MG63 (cell line): ENCODE measurements at regions not wholly inside any gene's neighbourhood (a gene's known extent, or its start where the extent isn't known, plus 50 kb on each side); places are given as distances from the start of the nearest gene placed in this dataset.
"Not testable (repeated sequence)": the region's sequence is repeated elsewhere in the genome, so short reads cannot be mapped to it uniquely, and the experiment has no call there.

ENCODE experiments used
- DNase-seq: peaks from one replicate; pipeline ENCODE4 v3.0.0-alpha.2; 2020
- H3K27me3 ChIP-seq: fragments of 250-450 bp; sonication (Bioruptor Pico); 2 replicates; pipeline ENCODE4 v1.5.1; 2020; ENCODE audit warnings: mild to moderate bottlenecking, moderate library complexity
- H3K36me3 ChIP-seq: fragments of 250-450 bp; sonication (Bioruptor Pico); 2 replicates; pipeline ENCODE4 v1.5.1; 2020; ENCODE audit warnings: mild to moderate bottlenecking, moderate library complexity
- H3K4me3 ChIP-seq: fragments of 250-450 bp; sonication (Bioruptor Pico); 2 replicates; pipeline ENCODE4 v1.5.1; 2020; ENCODE audit warnings: mild to moderate bottlenecking, moderate library complexity
- H3K9me3 ChIP-seq: fragments of 250-450 bp; sonication (Bioruptor Pico); 2 replicates; pipeline ENCODE4 v1.5.1; 2020; ENCODE audit warnings: mild to moderate bottlenecking, moderate library complexity

- Histone ChIP-seq H3K4me3 (no peak overlapping the region), H3K27me3 (no peaks in the 10 kb centered on the region), H3K9me3 (no peaks in the 10 kb centered on the region), H3K36me3 (no peaks in the 10 kb centered on the region)
- DNase-seq = no peak
Observed at GRCh38 chr4:77446601-77447000, 159.0 kb upstream of the CXCL13 start.

- H3K36me3 ChIP-seq = no peaks in the 10 kb centered on the region
- no peaks in the 10 kb centered on the region for H3K9me3 ChIP-seq
- no peak overlapping the region for H3K4me3 ChIP-seq
- H3K27me3 ChIP-seq = no peaks in the 10 kb centered on the region
- peak; percentile 17 for DNase-seq
Observed at GRCh38 chr4:77449171-77449570, 156.4 kb upstream of the CXCL13 start.

GRCh38 chr4:77450006-77450405, 155.6 kb upstream of the CXCL13 start:
- H3K36me3 ChIP-seq = no peaks in the 10 kb centered on the region
- peak; percentile 5 for DNase-seq
- no peak overlapping the region for H3K4me3 ChIP-seq
- H3K27me3 ChIP-seq = no peaks in the 10 kb centered on the region
- H3K9me3 ChIP-seq = no peaks in the 10 kb centered on the region

- Histone ChIP-seq H3K36me3 (no peaks in the 10 kb centered on the region), H3K9me3 (no peaks in the 10 kb centered on the region), H3K27me3 (no peaks in the 10 kb centered on the region), H3K4me3 (no peak overlapping the region)
- peak; percentile 52 for DNase-seq
Observed at GRCh38 chr4:77451530-77451929, 154.1 kb upstream of the CXCL13 start.

GRCh38 chr4:77452117-77452516, 153.5 kb upstream of the CXCL13 start:
- not testable (repeated sequence) for H3K36me3 ChIP-seq, H3K27me3 ChIP-seq, H3K9me3 ChIP-seq, H3K4me3 ChIP-seq, DNase-seq

GRCh38 chr4:77453911-77454310, 151.7 kb upstream of the CXCL13 start:
- peak; percentile 25 for DNase-seq
- H3K36me3 ChIP-seq = no peaks in the 10 kb centered on the region
- no peaks in the 10 kb centered on the region for H3K27me3 ChIP-seq
- H3K4me3 ChIP-seq = no peak overlapping the region
- no peaks in the 10 kb centered on the region for H3K9me3 ChIP-seq

GRCh38 chr4:77454858-77455257, 150.8 kb upstream of the CXCL13 start:
- Histone ChIP-seq H3K36me3 (no peaks in the 10 kb centered on the region), H3K27me3 (no peaks in the 10 kb centered on the region), H3K4me3 (no peak overlapping the region), H3K9me3 (no peaks in the 10 kb centered on the region)
- no peak for DNase-seq

GRCh38 chr4:77464100-77464499, 141.5 kb upstream of the CXCL13 start:
- H3K27me3 ChIP-seq, H3K4me3 ChIP-seq, H3K9me3 ChIP-seq, H3K36me3 ChIP-seq, DNase-seq: not testable (repeated sequence)

- H3K36me3 ChIP-seq = no peaks in the 10 kb centered on the region
- no peaks in the 10 kb centered on the region for H3K9me3 ChIP-seq
- DNase-seq = peak; percentile 13
- H3K27me3 ChIP-seq = no peaks in the 10 kb centered on the region
- H3K4me3 ChIP-seq = no peak overlapping the region
Observed at GRCh38 chr4:77465271-77465670, 140.3 kb upstream of the CXCL13 start.

GRCh38 chr4:77466430-77466829, 139.2 kb upstream of the CXCL13 start:
- no peak for DNase-seq
- Histone ChIP-seq H3K4me3 (no peak overlapping the region), H3K27me3 (no peaks in the 10 kb centered on the region), H3K9me3 (no peaks in the 10 kb centered on the region), H3K36me3 (no peaks in the 10 kb centered on the region)

- Histone ChIP-seq H3K36me3 (no peaks in the 10 kb centered on the region), H3K4me3 (no peak overlapping the region), H3K9me3 (no peaks in the 10 kb centered on the region), H3K27me3 (no peaks in the 10 kb centered on the region)
- DNase-seq = no peak
Observed at GRCh38 chr4:77471821-77472495, 133.7 kb upstream of the CXCL13 start.

- Histone ChIP-seq H3K9me3 (no peaks in the 10 kb centered on the region), H3K4me3 (no peak overlapping the region), H3K27me3 (no peaks in the 10 kb centered on the region), H3K36me3 (no peaks in the 10 kb centered on the region)
- no peak for DNase-seq
Observed at GRCh38 chr4:77473509-77473908, 132.1 kb upstream of the CXCL13 start.

- Histone ChIP-seq H3K36me3 (no peaks in the 10 kb centered on the region), H3K4me3 (no peak overlapping the region), H3K27me3 (no peaks in the 10 kb centered on the region), H3K9me3 (no peaks in the 10 kb centered on the region)
- DNase-seq = no peak
Observed at GRCh38 chr4:77481856-77482255, 123.8 kb upstream of the CXCL13 start.

GRCh38 chr4:77488882-77489281, 116.7 kb upstream of the CXCL13 start:
- H3K27me3 ChIP-seq = no peaks in the 10 kb centered on the region
- no peak for DNase-seq
- no peaks in the 10 kb centered on the region for H3K9me3 ChIP-seq
- no peaks in the 10 kb centered on the region for H3K36me3 ChIP-seq
- no peak overlapping the region for H3K4me3 ChIP-seq

GRCh38 chr4:77493120-77493752, 112.4 kb upstream of the CXCL13 start:
- Histone ChIP-seq H3K36me3 (no peaks in the 10 kb centered on the region), H3K4me3 (no peak overlapping the region), H3K9me3 (no peaks in the 10 kb centered on the region), H3K27me3 (no peaks in the 10 kb centered on the region)
- DNase-seq = no peak

- no peaks in the 10 kb centered on the region for H3K27me3 ChIP-seq
- no peaks in the 10 kb centered on the region for H3K9me3 ChIP-seq
- no peak for DNase-seq
- H3K36me3 ChIP-seq = no peaks in the 10 kb centered on the region
- no peak overlapping the region for H3K4me3 ChIP-seq
Observed at GRCh38 chr4:77493829-77494551, 111.6 kb upstream of the CXCL13 start.

GRCh38 chr4:77496457-77496856, 109.2 kb upstream of the CXCL13 start:
- no peaks in the 10 kb centered on the region for H3K9me3 ChIP-seq
- no peaks in the 10 kb centered on the region for H3K27me3 ChIP-seq
- no peak overlapping the region for H3K4me3 ChIP-seq
- no peak for DNase-seq
- H3K36me3 ChIP-seq = no peaks in the 10 kb centered on the region

GRCh38 chr4:77500801-77501200, 104.8 kb upstream of the CXCL13 start:
- H3K27me3 ChIP-seq = no peaks in the 10 kb centered on the region
- no peak overlapping the region for H3K4me3 ChIP-seq
- H3K36me3 ChIP-seq = no peaks in the 10 kb centered on the region
- no peaks in the 10 kb centered on the region for H3K9me3 ChIP-seq
- no peak for DNase-seq
